GM12878 (cell line): ENCODE measurements at regions not wholly inside any gene's neighbourhood (a gene's known extent, or its start where the extent isn't known, plus 50 kb on each side); places are given as distances from the start of the nearest gene placed in this dataset.

Source experiments
- ATAC-seq: fragments of 200-7000 bp; cut with Tn5 transposase; 3 replicates; pipeline ENCODE4 v1.9.1; 2020; ENCODE audit warnings: mild to moderate bottlenecking, moderate library complexity
- BruUV-seq: library from RNA; stranded (reverse); fragments of 400-500 nt; replicated peaks from 2 replicates; lab custom pipeline; 2021; lab: Mats Ljungman, UMichigan
- CTCF ChIA-PET: fragments of 300-600 bp; sonication (Branson Sonifier 250); formaldehyde crosslinking; extraction: SDS; loops from one replicate; lab custom pipeline; 2021; ENCODE audit warnings: inconsistent platforms; lab: Yijun Ruan, JAX
- POLR2A ChIA-PET: fragments of 350-600 bp; formaldehyde crosslinking; extraction: SDS; loops from one replicate; lab custom pipeline; 2021; ENCODE audit warnings: inconsistent platforms; lab: Charles Lee
- RAD21 ChIA-PET: fragments of 300-600 bp; sonication (Branson Sonifier 250); formaldehyde crosslinking; loops from one replicate; lab custom pipeline; 2023; ENCODE audit warnings: antibody characterized with exemption; ENCODE audit not compliant: unreplicated experiment; lab: Charles Lee
- SMC1A ChIA-PET: fragments of 300-600 bp; sonication (Branson Sonifier 250); formaldehyde crosslinking; loops from one replicate; lab custom pipeline; 2023; ENCODE audit not compliant: unreplicated experiment, uncharacterized antibody; lab: Charles Lee
- DNase-seq: peaks from one replicate; pipeline ENCODE4 v3.0.0-alpha.2; 2011; ENCODE audit warnings: low read depth, low spot score
- FAIRE-seq: peaks from 3 replicates; lab custom pipeline; 2011; peaks lifted over from hg19 to GRCh38; lab: Jason Lieb, UNC
- H2AFZ ChIP-seq: 2 replicates; pipeline ENCODE4 v1.6.0; 2011; ENCODE audit warnings: low read depth, low read length, control low read depth; ENCODE audit not compliant: control insufficient read depth
- H3K27ac ChIP-seq: 2 replicates; pipeline ENCODE4 v1.5.1; 2011; ENCODE audit warnings: control low read depth; ENCODE audit not compliant: control insufficient read depth, insufficient read depth
- H3K27me3 ChIP-seq, 2 experiments: replicated peaks in 1 of 2; 2 replicates each; pipeline versions ENCODE4 v1.6.0 to v1.6.1; 2011; ENCODE audit warnings: low read length in 1 of 2; ENCODE audit not compliant: control insufficient read depth in 2 of 2, insufficient read depth in 2 of 2
- H3K36me3 ChIP-seq, 2 experiments: 2 replicates each; pipeline ENCODE4 v1.5.1; 2011; ENCODE audit warnings: low read length in 1 of 2; ENCODE audit not compliant: control insufficient read depth in 2 of 2, insufficient read depth in 2 of 2
- H3K4me1 ChIP-seq: 2 replicates; pipeline ENCODE4 v1.6.1; 2011; ENCODE audit warnings: mild to moderate bottlenecking, low read length, moderate library complexity, mixed read lengths; ENCODE audit not compliant: control insufficient read depth, insufficient read depth
- H3K4me2 ChIP-seq: 2 replicates; pipeline ENCODE4 v1.6.0; 2011; ENCODE audit warnings: control low read depth; ENCODE audit not compliant: control insufficient read depth, insufficient read depth
- H3K4me3 ChIP-seq: fragments of 200-600 bp; sonication (generic); 2 replicates; pipeline ENCODE4 v1.5.1; 2016
- H3K79me2 ChIP-seq: 2 replicates; pipeline ENCODE4 v1.6.0; 2011; ENCODE audit warnings: low read length; ENCODE audit not compliant: control insufficient read depth, insufficient read depth
- H3K9ac ChIP-seq: 2 replicates; pipeline ENCODE4 v1.8.0; 2011; ENCODE audit warnings: low read length, control low read depth, mixed read lengths; ENCODE audit not compliant: control insufficient read depth, insufficient read depth
- H3K9me3 ChIP-seq: replicated peaks from 3 replicates; pipeline ENCODE4 v1.5.1; 2011; ENCODE audit warnings: mild to moderate bottlenecking, low read length; ENCODE audit not compliant: control insufficient read depth, insufficient read depth
- H4K20me1 ChIP-seq: 2 replicates; pipeline ENCODE4 v1.6.0; 2011; ENCODE audit not compliant: control insufficient read depth, insufficient read depth
- BHLHE40 ChIP-seq, 2 experiments: fragments of 450-650 bp in 1 of 2; IDR thresholded peaks; 2 replicates each; pipeline ENCODE4 v1.6.1; 2011 to 2017; ENCODE audit warnings: low read depth in 2 of 2, borderline replicate concordance in 1 of 2, improper control_type of control experiment in 1 of 2, low read length in 1 of 2, mild to moderate bottlenecking in 1 of 2
- CBX3 ChIP-seq: fragments of 200-600 bp; sonication (generic); IDR thresholded peaks from 2 replicates; pipeline ENCODE4 v1.6.1; 2016; ENCODE audit warnings: low read depth, borderline replicate concordance
- CREB1 ChIP-seq: IDR thresholded peaks from 2 replicates; pipeline ENCODE4 v1.6.1; 2012; ENCODE audit warnings: low read depth, mild to moderate bottlenecking, inconsistent platforms
- EED ChIP-seq: sonication (generic); IDR thresholded peaks from 2 replicates; pipeline ENCODE4 v1.6.1; 2016; ENCODE audit warnings: antibody characterized with exemption, low read depth
- EP300 ChIP-seq, 2 experiments: fragments of 150-350 bp in 1 of 2; IDR thresholded peaks; 2 replicates each; pipeline ENCODE4 v1.6.1; 2011 to 2012; ENCODE audit warnings: low read depth in 2 of 2, low read length in 2 of 2, borderline replicate concordance in 1 of 2, improper control_type of control experiment in 1 of 2, inconsistent platforms in 1 of 2; ENCODE audit not compliant: control insufficient read depth in 1 of 2
- HDAC2 ChIP-seq: fragments of 200-600 bp; sonication (generic); IDR thresholded peaks from 2 replicates; pipeline ENCODE4 v1.6.1; 2017
- HDAC6 ChIP-seq: fragments of 200-600 bp; sonication (generic); IDR thresholded peaks from one replicate; pipeline ENCODE4 v1.8.0; 2017; ENCODE audit warnings: antibody characterized with exemption; ENCODE audit not compliant: unreplicated experiment
- IKZF1 ChIP-seq: fragments of 450-650 bp; conservative IDR thresholded peaks from 2 replicates; pipeline ENCODE4 v1.6.1; 2017; ENCODE audit warnings: antibody characterized with exemption, mild to moderate bottlenecking
- IRF4 ChIP-seq: IDR thresholded peaks from 2 replicates; pipeline ENCODE4 v1.6.1; 2011; ENCODE audit warnings: low read depth, low read length
- POLR2AphosphoS5 ChIP-seq: IDR thresholded peaks from 2 replicates; pipeline ENCODE4 v1.6.1; 2011; ENCODE audit warnings: mild to moderate bottlenecking, low read length, inconsistent platforms
- SREBF1 ChIP-seq: IDR thresholded peaks from 2 replicates; pipeline ENCODE4 v1.6.1; 2012; ENCODE audit warnings: mild to moderate bottlenecking, low read length
- STAT1 ChIP-seq: fragments of 450-650 bp; conservative IDR thresholded peaks from 2 replicates; pipeline ENCODE4 v1.6.1; 2014; ENCODE audit warnings: antibody characterized with exemption, mild to moderate bottlenecking
- TCF7 ChIP-seq: IDR thresholded peaks from 2 replicates; pipeline ENCODE4 v1.6.1; 2014; ENCODE audit warnings: antibody characterized with exemption, borderline replicate concordance
- YY1 ChIP-seq: IDR thresholded peaks from 2 replicates; pipeline ENCODE4 v1.6.1; 2011; ENCODE audit warnings: low read depth, mild to moderate bottlenecking, low read length
- ZNF207 ChIP-seq: fragments of 450-650 bp; IDR thresholded peaks from 2 replicates; pipeline ENCODE4 v1.6.1; 2014; ENCODE audit warnings: antibody characterized with exemption, mild to moderate bottlenecking, borderline replicate concordance
- WGBS: methylation state at CpG from one replicate; pipeline ENCODE4 v1.1.6; 2016; ENCODE audit warnings: low lambda C conversion rate; ENCODE audit not compliant: insufficient replicate concordance, insufficient coverage; ENCODE audit errors: missing lambda C conversion rate; 5-methylcytosine and 5-hydroxymethylcytosine counted together
- in situ Hi-C: fragments of 300-500 bp; cut with MboI; formaldehyde crosslinking; loops from 9 replicates; pipeline ENCODE4 v1.14.3; 2018; ENCODE audit warnings: mixed read lengths
- intact Hi-C: fragments of 100-400 bp; cut with micrococcal nuclease; formaldehyde crosslinking; loops from one replicate; pipeline ENCODE4 v1.14.2; 2022; ENCODE audit not compliant: unreplicated experiment
- TF ChIP-seq, protein P1 (sequence below): fragments of 450-650 bp; IDR thresholded peaks from 2 replicates; pipeline ENCODE4 v1.6.1; 2017; ENCODE audit warnings: mild to moderate bottlenecking, low read depth, inconsistent platforms; ENCODE audit not compliant: poor library complexity, severe bottlenecking
- TF ChIP-seq, protein P2 (sequence below): fragments of 450-650 bp; IDR thresholded peaks from 2 replicates; pipeline ENCODE4 v1.6.1; 2017; ENCODE audit warnings: borderline replicate concordance
- TF ChIP-seq, protein P3 (sequence below): IDR thresholded peaks from 2 replicates; pipeline ENCODE4 v1.6.1; 2012; ENCODE audit warnings: low read depth, low read length, improper control_type of control experiment
- TF ChIP-seq, protein P4 (sequence below): fragments of 450-650 bp; IDR thresholded peaks from 2 replicates; pipeline ENCODE4 v1.6.1; 2016; ENCODE audit warnings: mild to moderate bottlenecking

DNA sequence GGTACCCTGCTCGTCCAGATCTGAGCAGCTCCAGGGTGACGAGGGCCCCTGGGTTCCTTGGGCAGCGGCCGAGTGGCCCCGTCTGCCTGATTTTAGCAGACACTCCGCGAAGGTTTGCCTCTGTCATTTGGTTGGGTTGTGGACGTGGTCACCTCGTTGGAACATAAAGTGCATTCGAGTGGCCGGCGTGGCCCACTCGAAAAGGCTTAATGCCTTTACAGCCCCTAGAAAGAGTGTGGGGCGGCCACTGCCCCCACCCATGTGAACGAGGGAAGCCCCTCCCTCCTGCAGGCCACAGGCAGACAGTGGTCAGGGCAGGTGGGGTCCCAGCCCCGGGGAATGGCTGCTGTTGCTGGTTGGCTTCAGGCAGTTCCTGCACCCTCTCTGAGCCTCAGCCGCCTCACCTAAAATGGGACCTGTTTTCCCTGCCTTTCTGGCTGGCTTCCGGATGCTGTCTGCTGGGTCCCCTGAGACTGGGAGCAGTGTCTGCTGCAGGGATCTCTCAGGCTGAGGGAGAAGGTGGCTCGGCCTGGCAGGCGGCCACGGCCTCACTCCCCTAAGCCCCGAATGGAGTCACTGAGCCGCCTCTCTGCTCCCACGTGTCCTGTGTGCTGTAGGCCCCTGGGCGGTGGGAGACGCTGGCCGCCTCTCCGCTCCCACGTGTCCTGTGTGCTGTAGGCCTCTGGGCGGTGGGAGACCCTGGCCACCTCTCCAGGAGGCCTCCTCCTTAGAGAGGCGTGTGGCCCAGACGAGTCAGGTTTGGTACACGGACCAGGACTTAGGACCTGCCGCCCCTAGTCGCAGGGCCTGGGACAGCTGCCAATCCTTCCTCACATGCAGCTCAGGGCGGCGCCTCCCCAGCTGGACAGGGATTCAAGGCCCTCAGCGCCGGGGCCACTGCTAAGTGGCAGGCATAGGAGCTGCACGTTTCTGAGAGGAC lies 233.0 kb downstream of the ERMARD start:
- Histone ChIP-seq H3K9me3 (no peaks in the 10 kb centered on the region; the same call in 2 of the 3 replicates), H3K4me3 (no peak overlapping the region), H2AFZ (no peak overlapping the region), H4K20me1 (no peaks in the 10 kb centered on the region), H3K27me3 (no peaks in the 10 kb centered on the region), H3K4me2 (no peak overlapping the region), H3K79me2 (no peaks in the 10 kb centered on the region), H3K27ac (no peak overlapping the region), H3K9ac (no peak overlapping the region), H3K4me1 (peaks cover under 1% of the 10 kb centered on the region), H3K36me3 (no peaks in the 10 kb centered on the region)
- in situ Hi-C loops (no loop called here), intact Hi-C loops (no loop called here)
- BruUV-seq, result no TSS peak
- ChIA-PET CTCF (no interaction called here), POLR2A (no interaction called here), RAD21 (interaction anchor here (0.8 kb wide), 1 partner anchor 307 kb away, joined by 5 read pairs; the partner anchor contains the start of gene DLL1), SMC1A (no interaction called here)
- no peak for TF ChIP-seq POLR2AphosphoS5
- TF ChIP-seq STAT1, result no peak
- TF ChIP-seq EED, result no peak
- TF ChIP-seq IKZF1, result no peak
- TF ChIP-seq, protein P1, sequence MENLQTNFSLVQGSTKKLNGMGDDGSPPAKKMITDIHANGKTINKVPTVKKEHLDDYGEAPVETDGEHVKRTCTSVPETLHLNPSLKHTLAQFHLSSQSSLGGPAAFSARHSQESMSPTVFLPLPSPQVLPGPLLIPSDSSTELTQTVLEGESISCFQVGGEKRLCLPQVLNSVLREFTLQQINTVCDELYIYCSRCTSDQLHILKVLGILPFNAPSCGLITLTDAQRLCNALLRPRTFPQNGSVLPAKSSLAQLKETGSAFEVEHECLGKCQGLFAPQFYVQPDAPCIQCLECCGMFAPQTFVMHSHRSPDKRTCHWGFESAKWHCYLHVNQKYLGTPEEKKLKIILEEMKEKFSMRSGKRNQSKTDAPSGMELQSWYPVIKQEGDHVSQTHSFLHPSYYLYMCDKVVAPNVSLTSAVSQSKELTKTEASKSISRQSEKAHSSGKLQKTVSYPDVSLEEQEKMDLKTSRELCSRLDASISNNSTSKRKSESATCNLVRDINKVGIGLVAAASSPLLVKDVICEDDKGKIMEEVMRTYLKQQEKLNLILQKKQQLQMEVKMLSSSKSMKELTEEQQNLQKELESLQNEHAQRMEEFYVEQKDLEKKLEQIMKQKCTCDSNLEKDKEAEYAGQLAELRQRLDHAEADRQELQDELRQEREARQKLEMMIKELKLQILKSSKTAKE, result no peak
- no peak for TF ChIP-seq HDAC2
- no peak for TF ChIP-seq HDAC6
- TF ChIP-seq IRF4, result no peak
- no peak for TF ChIP-seq YY1
- TF ChIP-seq, protein P2, sequence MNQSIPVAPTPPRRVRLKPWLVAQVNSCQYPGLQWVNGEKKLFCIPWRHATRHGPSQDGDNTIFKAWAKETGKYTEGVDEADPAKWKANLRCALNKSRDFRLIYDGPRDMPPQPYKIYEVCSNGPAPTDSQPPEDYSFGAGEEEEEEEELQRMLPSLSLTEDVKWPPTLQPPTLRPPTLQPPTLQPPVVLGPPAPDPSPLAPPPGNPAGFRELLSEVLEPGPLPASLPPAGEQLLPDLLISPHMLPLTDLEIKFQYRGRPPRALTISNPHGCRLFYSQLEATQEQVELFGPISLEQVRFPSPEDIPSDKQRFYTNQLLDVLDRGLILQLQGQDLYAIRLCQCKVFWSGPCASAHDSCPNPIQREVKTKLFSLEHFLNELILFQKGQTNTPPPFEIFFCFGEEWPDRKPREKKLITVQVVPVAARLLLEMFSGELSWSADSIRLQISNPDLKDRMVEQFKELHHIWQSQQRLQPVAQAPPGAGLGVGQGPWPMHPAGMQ, result no peak
- TF ChIP-seq CREB1, result no peak
- TF ChIP-seq, protein P3, sequence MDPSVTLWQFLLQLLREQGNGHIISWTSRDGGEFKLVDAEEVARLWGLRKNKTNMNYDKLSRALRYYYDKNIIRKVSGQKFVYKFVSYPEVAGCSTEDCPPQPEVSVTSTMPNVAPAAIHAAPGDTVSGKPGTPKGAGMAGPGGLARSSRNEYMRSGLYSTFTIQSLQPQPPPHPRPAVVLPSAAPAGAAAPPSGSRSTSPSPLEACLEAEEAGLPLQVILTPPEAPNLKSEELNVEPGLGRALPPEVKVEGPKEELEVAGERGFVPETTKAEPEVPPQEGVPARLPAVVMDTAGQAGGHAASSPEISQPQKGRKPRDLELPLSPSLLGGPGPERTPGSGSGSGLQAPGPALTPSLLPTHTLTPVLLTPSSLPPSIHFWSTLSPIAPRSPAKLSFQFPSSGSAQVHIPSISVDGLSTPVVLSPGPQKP, result no peak
- TF ChIP-seq EP300 (IDR thresholded peaks at IDR 0.05; ENCODE audit: borderline replicate concordance in 1 of 2, control insufficient read depth in 1 of 2, low read depth in 2 of 2, low read length in 2 of 2), result no peak
- TF ChIP-seq SREBF1, result no peak
- TF ChIP-seq CBX3, result no peak
- no peak for TF ChIP-seq BHLHE40 (IDR thresholded peaks at IDR 0.05; ENCODE audit: borderline replicate concordance in 1 of 2, low read depth in 2 of 2, low read length in 1 of 2)
- TF ChIP-seq, protein P4, sequence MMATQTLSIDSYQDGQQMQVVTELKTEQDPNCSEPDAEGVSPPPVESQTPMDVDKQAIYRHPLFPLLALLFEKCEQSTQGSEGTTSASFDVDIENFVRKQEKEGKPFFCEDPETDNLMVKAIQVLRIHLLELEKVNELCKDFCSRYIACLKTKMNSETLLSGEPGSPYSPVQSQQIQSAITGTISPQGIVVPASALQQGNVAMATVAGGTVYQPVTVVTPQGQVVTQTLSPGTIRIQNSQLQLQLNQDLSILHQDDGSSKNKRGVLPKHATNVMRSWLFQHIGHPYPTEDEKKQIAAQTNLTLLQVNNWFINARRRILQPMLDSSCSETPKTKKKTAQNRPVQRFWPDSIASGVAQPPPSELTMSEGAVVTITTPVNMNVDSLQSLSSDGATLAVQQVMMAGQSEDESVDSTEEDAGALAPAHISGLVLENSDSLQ, result no peak
- no peak for TF ChIP-seq ZNF207
- no peak for TF ChIP-seq TCF7
- WGBS, result 67% methylated on average over 38 of the region's 40 CpGs
- ATAC-seq (no peak), DNase-seq (no peak), FAIRE-seq (no peak)
